Adrenal gland (tissue), 9 donors: ENCODE measurements at regions not wholly inside any gene's neighbourhood (a gene's known extent, or its start where the extent isn't known, plus 50 kb on each side); places are given as distances from the start of the nearest gene placed in this dataset.

Experiments
- DNase-seq, 7 donors: peaks; one replicate each; pipeline ENCODE4 v3.0.0-alpha.2; 2019 to 2020
- H3K27ac ChIP-seq, 5 donors: fragments of 200-600 bp; sonication (generic) in 4 of 5; 1 replicate in 3 of 5; 2 replicates in 2 of 5; pipeline versions ENCODE4 v1.5.1 to v1.8.0; 2016 to 2020; ENCODE audit warnings: mild to moderate bottlenecking in 1 of 5
- H3K27me3 ChIP-seq: fragments of 200-600 bp; 2 replicates; pipeline ENCODE4 v1.8.0; 2021
- H3K36me3 ChIP-seq, 2 donors: fragments of 200-600 bp; replicated peaks in 1 of 2; 1 replicate in 1 of 2; 2 replicates in 1 of 2; pipeline versions ENCODE4 v1.5.1 to v1.8.0; 2018 to 2022
- H3K4me1 ChIP-seq, 2 donors: fragments of 200-600 bp; replicated peaks in 1 of 2; 1 replicate in 1 of 2; 2 replicates in 1 of 2; pipeline versions ENCODE4 v1.5.1 to v1.8.0; 2018 to 2021
- H3K4me3 ChIP-seq, 4 donors: fragments of 200-600 bp; sonication (generic) in 3 of 4; one replicate each; pipeline ENCODE4 v1.5.1; 2016 to 2018
- H3K9me3 ChIP-seq, 3 donors: fragments of 200-600 bp; sonication (generic) in 1 of 3; replicated peaks in 1 of 3; 1 replicate in 2 of 3; 2 replicates in 1 of 3; pipeline versions ENCODE4 v1.5.1 to v1.8.0; 2016 to 2021
- POLR2A ChIP-seq, 2 donors: fragments of 450-650 bp; IDR thresholded peaks; one replicate each; pipeline ENCODE4 v1.6.1; 2017; ENCODE audit warnings: antibody characterized with exemption in 2 of 2, mild to moderate bottlenecking in 2 of 2, moderate library complexity in 1 of 2
- WGBS, 4 donors: extraction: QIAGEN DNeasy Blood & Tissue Kit in 2 of 4; methylation state at CpG; one replicate each; pipeline versions ENCODE4 v1.1.5 to v1.1.7; 2013 to 2017; 5-methylcytosine and 5-hydroxymethylcytosine counted together
- intact Hi-C, 2 donors: fragments of 100-400 bp; cut with DNase I; formaldehyde crosslinking; loops; one replicate each; pipeline versions ENCODE4 v1.14.1 to v1.15.0; 2022 to 2023
- TF ChIP-seq, protein P1 (sequence below), 6 experiments: fragments of 450-650 bp in 4 of 6; fragments of 200-600 bp in 2 of 6; sonication (generic) in 1 of 6; IDR thresholded peaks; 1 replicate in 5 of 6; 2 replicates in 1 of 6; pipeline versions ENCODE4 v1.5.1 to v1.8.0; 2016 to 2021; ENCODE audit warnings: antibody characterized with exemption in 6 of 6, mild to moderate bottlenecking in 2 of 6, moderate library complexity in 1 of 6
- donor health status: healthy with polysubstance abuse.
- donor health status: Bipolar disorder and iron deficiency.
- donor health status: DM: yes; HTN: yes; CAD: no.
- donor health status: DM: no; HTN: no; CAD: no.
- donor health status: DM: no; HTN: no; CAD: no.

DNA sequence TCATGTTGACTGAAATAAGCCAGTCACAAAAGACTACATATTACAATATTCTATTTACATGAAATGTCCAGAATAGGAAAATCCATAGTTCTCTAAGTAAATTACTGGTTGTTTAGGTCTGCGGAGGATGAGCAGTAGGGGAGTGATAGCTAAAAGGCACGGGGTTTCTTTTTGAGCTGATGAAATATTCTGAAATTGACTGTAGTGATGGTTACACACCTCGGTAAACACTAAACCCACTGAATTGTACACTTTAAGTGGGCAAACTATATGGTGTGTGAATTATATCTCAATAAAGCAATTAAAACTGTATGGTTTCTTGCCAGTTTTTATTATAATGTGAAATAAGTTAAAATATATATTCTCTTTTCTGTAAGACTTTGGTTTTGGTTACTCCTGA is 77.7 kb upstream of the TMED7 start:
- DNase-seq, result no peak
- TF ChIP-seq, protein P1, sequence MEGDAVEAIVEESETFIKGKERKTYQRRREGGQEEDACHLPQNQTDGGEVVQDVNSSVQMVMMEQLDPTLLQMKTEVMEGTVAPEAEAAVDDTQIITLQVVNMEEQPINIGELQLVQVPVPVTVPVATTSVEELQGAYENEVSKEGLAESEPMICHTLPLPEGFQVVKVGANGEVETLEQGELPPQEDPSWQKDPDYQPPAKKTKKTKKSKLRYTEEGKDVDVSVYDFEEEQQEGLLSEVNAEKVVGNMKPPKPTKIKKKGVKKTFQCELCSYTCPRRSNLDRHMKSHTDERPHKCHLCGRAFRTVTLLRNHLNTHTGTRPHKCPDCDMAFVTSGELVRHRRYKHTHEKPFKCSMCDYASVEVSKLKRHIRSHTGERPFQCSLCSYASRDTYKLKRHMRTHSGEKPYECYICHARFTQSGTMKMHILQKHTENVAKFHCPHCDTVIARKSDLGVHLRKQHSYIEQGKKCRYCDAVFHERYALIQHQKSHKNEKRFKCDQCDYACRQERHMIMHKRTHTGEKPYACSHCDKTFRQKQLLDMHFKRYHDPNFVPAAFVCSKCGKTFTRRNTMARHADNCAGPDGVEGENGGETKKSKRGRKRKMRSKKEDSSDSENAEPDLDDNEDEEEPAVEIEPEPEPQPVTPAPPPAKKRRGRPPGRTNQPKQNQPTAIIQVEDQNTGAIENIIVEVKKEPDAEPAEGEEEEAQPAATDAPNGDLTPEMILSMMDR (IDR thresholded peaks at IDR 0.05), result no peak
- no peak for TF ChIP-seq POLR2A (IDR thresholded peaks at IDR 0.05)
- no peaks in the 10 kb centered on the region for H3K36me3 ChIP-seq
- H3K27ac ChIP-seq, result no peak overlapping the region
- no peaks in the 10 kb centered on the region for H3K27me3 ChIP-seq
- H3K4me3 ChIP-seq, result no peak overlapping the region
- intact Hi-C loops, result no loop called here
- H3K4me1 ChIP-seq, result no peaks in the 10 kb centered on the region
- no peaks in the 10 kb centered on the region for H3K9me3 ChIP-seq
- WGBS, 4 donors, result 80 to 94% (median 86%) methylated on average over 3 of the region's 3 CpGs

DNA sequence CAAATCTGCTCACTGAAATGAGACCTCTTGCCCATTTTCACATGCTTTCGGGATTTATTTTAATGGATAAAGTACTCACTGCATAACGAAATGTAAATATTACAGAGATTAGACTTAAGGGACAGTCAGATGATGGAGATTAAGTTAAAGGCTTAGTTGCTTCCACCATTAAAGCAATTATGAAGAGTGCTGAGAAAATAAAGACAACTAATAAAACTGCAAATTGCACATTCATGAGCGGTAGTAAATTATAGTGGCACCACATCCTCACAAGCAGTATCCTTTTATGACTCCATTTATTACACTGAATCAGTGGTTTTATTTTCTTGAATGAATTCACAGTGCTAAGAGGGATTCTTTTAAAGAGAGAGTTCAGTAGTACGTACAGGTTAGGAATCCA is 76.2 kb upstream of the TMED7 start:
- H3K4me3 ChIP-seq, result no peak overlapping the region
- no peaks in the 10 kb centered on the region for H3K27me3 ChIP-seq
- 72 to 80% (median 74%) methylated on average over 4 of the region's 4 CpGs for WGBS, 4 donors
- H3K36me3 ChIP-seq, result no peaks in the 10 kb centered on the region
- DNase-seq, result no peak
- TF ChIP-seq POLR2A (IDR thresholded peaks at IDR 0.05), result no peak
- TF ChIP-seq, protein P1 (IDR thresholded peaks at IDR 0.05), result no peak
- H3K9me3 ChIP-seq, result no peaks in the 10 kb centered on the region
- no peaks in the 10 kb centered on the region for H3K4me1 ChIP-seq
- H3K27ac ChIP-seq, result no peak overlapping the region
- intact Hi-C loops, result no loop called here

DNA sequence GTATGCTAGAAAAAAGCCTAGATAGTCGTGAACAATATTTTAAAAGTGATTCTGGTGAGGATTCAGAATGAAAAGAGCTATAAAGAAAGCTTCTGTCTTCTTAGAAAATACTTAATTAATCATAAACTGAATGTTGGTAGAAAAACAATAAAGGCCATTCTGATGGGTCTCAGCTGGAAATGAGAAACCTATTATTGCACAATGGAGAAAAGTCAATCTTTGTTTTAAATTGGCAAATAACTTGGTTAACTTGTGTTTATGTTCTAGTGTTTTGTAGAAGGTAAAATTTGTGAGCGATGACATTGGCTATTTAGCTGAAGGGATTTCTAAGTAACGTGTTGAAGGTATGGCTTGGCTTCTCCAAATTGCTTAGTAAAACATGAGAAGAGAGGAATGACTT is 74.1 kb upstream of the TMED7 start:
- no peak overlapping the region for H3K27ac ChIP-seq
- no peaks in the 10 kb centered on the region for H3K36me3 ChIP-seq
- no peak for TF ChIP-seq POLR2A (IDR thresholded peaks at IDR 0.05)
- TF ChIP-seq, protein P1 (IDR thresholded peaks at IDR 0.05), result no peak
- H3K4me1 ChIP-seq, result no peaks in the 10 kb centered on the region
- intact Hi-C loops, result no loop called here
- H3K27me3 ChIP-seq, result no peaks in the 10 kb centered on the region
- WGBS, 4 donors, result 84 to 93% (median 86%) methylated on average over 3 of the region's 3 CpGs
- H3K4me3 ChIP-seq, result no peak overlapping the region
- DNase-seq, result no peak
- H3K9me3 ChIP-seq, result no peaks in the 10 kb centered on the region

DNA sequence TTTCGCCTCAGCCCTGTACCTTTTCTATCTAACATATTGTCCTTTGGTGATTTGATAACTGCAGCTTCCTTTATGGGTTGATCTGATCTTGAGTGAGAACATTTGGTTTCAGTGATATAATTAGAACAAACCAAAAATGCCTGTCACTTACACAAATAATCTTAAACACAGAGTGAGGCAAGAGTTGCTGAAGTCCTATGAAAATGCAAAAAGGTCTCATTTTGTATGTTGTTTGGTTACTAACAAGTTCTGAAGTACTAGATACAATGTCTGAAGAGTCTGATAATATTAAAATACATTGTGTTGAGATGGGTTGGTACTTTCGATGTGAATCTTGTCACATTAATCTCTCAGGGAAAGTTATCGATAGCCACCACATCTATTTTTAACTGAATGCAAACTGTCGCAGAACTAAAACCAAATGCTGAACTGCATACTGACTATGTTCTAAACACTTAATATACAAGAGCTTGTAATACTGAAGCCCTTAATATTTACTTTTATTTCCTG is 70.4 kb upstream of the TMED7 start:
- Histone ChIP-seq H3K4me1 (no peaks in the 10 kb centered on the region), H3K9me3 (no peaks in the 10 kb centered on the region), H3K27ac (no peak overlapping the region), H3K4me3 (no peak overlapping the region), H3K36me3 (no peaks in the 10 kb centered on the region), H3K27me3 (no peaks in the 10 kb centered on the region)
- 89 to 93% (median 91%) methylated on average over 4 of the region's 4 CpGs for WGBS, 4 donors
- intact Hi-C loops, result no loop called here
- TF ChIP-seq, protein P1 (IDR thresholded peaks at IDR 0.05), result no peak
- TF ChIP-seq POLR2A (IDR thresholded peaks at IDR 0.05), result no peak
- DNase-seq, result no peak
